ENCODE measurements at regions not wholly inside any gene's neighbourhood (a gene's known extent, or its start where the extent isn't known, plus 50 kb on each side); places are given as distances from the start of the nearest gene placed in this dataset.

GRCh38 chr22:48676266-48677167, 1151.2 kb downstream of the BRD1 start:
- intact Hi-C loops (cut with DNase I), result no loop called here
- no peak for DNase-seq (ENCODE audit: low spot score)

GRCh38 chr22:48675830-48676145, 1151.9 kb downstream of the BRD1 start:
- no peak for DNase-seq (ENCODE audit: low spot score)
- intact Hi-C loops (cut with DNase I), result no loop called here

- no peak for DNase-seq (ENCODE audit: low spot score)
- intact Hi-C loops (cut with DNase I), result no loop called here
These were observed 1152.4 kb downstream of the BRD1 start for GRCh38 chr22:48675141-48675829.

- intact Hi-C loops (cut with DNase I), result no loop called here
- DNase-seq (ENCODE audit: low spot score), result no peak
These were observed 1153.7 kb downstream of the BRD1 start for GRCh38 chr22:48673806-48674500.

GRCh38 chr22:48672387-48672786, 1155.3 kb downstream of the BRD1 start:
- no peak for DNase-seq (ENCODE audit: low spot score)
- intact Hi-C loops (cut with DNase I), result no loop called here

- DNase-seq (ENCODE audit: low spot score), result no peak
- intact Hi-C loops (cut with DNase I), result no loop called here
These were observed 1156.9 kb downstream of the BRD1 start for GRCh38 chr22:48670731-48671130.

- intact Hi-C loops (cut with DNase I), result loop anchor here in 1 of 2 donors (5.0 kb wide), 1 partner anchor 497 kb away; no protein-coding TSS in a partner anchor
- no peak for DNase-seq (ENCODE audit: low spot score)
These were observed 1157.5 kb downstream of the BRD1 start for GRCh38 chr22:48669986-48670716.

GRCh38 chr22:48669226-48669625, 1158.4 kb downstream of the BRD1 start:
- intact Hi-C loops (cut with DNase I), result loop anchor here in 1 of 2 donors (5.0 kb wide), 1 partner anchor 498 kb away; no protein-coding TSS in a partner anchor
- DNase-seq (ENCODE audit: low spot score), result no peak

GRCh38 chr22:48667289-48667688, 1160.4 kb downstream of the BRD1 start:
- intact Hi-C loops (cut with DNase I), result loop anchor here in 1 of 2 donors (5.0 kb wide), 1 partner anchor 500 kb away; no protein-coding TSS in a partner anchor
- no peak for DNase-seq (ENCODE audit: low spot score)

- intact Hi-C loops (cut with DNase I), result loop anchor here in 1 of 2 donors (5.0 kb wide), 1 partner anchor 501 kb away; no protein-coding TSS in a partner anchor
- DNase-seq (ENCODE audit: low spot score), result no peak
These were observed 1161.1 kb downstream of the BRD1 start for GRCh38 chr22:48666620-48667019.

GRCh38 chr22:48665311-48665995, 1162.2 kb downstream of the BRD1 start:
- no peak for DNase-seq (ENCODE audit: low spot score)
- intact Hi-C loops (cut with DNase I), result loop anchor here in 1 of 2 donors (5.0 kb wide), 1 partner anchor 502 kb away; no protein-coding TSS in a partner anchor

- DNase-seq (ENCODE audit: low spot score), result no peak
- intact Hi-C loops (cut with DNase I), result no loop called here
These were observed 1163.1 kb downstream of the BRD1 start for GRCh38 chr22:48664586-48664985.

- intact Hi-C loops (cut with DNase I), result no loop called here
- DNase-seq (ENCODE audit: low spot score), result no peak
These were observed 1164.4 kb downstream of the BRD1 start for GRCh38 chr22:48663297-48663696.

- DNase-seq (ENCODE audit: low spot score), result no peak
- intact Hi-C loops (cut with DNase I), result no loop called here
These were observed 1165.1 kb downstream of the BRD1 start for GRCh38 chr22:48662476-48663135.

GRCh38 chr22:48661984-48662383, 1165.7 kb downstream of the BRD1 start:
- no peak for DNase-seq (ENCODE audit: low spot score)
- intact Hi-C loops (cut with DNase I), result no loop called here

GRCh38 chr22:48660790-48661740, 1166.6 kb downstream of the BRD1 start:
- DNase-seq (ENCODE audit: low spot score), result no peak
- intact Hi-C loops (cut with DNase I), result no loop called here
